GM19395 (cell line): ENCODE measurements at regions not wholly inside any gene's neighbourhood (a gene's known extent, or its start where the extent isn't known, plus 50 kb on each side); places are given as distances from the start of the nearest gene placed in this dataset.
A peak's percentile ranks its signal among the peaks of the same experiment; 100 is the strongest.

Experiments used
- ATAC-seq: cut with Tn5 transposase; IDR thresholded peaks from one replicate; pipeline ENCODE4 v1.9.1; 2021; ENCODE audit warnings: mild to moderate bottlenecking, moderate library complexity; ENCODE audit not compliant: unreplicated experiment

- no peak for ATAC-seq
Measured at GRCh38 chr3:18051306-18051705, 308.9 kb upstream of the TBC1D5 start.

DNA sequence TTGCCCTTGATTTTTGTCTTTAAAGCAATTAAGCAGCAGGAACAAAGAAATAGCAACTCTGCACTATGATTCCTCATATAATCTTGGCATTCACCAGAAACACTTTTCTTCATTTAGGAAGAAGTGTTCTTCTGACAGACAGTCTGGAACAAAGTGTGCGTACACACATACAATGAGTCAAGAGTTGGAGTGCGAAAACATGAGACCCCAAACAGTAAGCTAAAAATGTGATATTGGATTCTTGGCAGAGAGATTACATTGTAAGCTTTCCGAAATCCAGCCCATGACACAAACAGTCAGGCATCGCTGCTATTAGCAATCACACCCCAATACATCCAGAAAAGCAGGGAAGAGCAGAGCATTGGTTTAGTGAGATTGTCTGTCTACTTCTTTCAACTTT lies 306.7 kb upstream of the TBC1D5 start:
- ATAC-seq, result no peak

GRCh38 chr3:18047052-18047451 lies 304.6 kb upstream of the TBC1D5 start:
- ATAC-seq, result no peak

- no peak for ATAC-seq
Measured at GRCh38 chr3:18046131-18046915, 303.9 kb upstream of the TBC1D5 start.

DNA sequence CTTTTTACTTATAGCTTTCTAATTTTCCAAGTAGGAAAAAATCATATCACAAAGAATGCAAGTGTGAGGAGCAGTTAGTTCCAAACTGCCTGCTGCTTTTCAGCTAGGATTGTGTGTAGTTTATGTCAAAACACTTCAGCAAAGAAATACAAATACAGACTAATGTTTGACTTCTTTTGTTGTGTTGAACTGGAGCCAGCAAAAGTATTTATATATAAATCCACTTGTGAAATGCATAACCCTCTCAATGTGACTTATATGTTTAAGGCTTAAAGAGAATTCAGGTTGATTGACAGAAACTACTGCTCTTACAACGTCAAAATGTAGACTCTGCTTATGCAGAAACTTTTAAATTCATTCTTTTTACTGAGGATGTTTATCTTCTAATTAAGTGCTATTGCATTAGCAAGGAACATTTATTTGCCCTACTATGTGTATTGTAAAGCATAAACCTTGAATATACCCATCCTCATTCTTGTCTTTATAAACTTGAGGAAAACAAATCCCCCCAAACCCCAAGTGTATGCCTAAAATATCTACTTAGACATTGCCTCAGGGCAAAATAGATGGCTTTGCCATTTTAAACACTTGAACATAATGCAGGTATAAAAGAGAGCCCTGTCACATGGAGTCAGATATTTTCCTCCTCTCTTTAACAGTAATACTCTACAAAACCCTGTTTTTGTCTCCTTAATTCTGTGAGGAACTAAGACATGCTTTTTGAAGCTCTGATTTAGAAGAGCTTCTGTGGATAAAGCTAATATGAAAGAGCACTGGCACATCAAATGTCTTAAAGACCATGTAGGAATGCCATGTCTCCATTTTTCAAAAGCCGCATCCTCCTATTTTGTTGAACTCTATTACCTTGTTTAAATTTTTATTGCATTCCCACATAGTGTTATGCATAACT lies 302.8 kb upstream of the TBC1D5 start:
- ATAC-seq, result no peak

GRCh38 chr3:18044191-18044590 lies 301.8 kb upstream of the TBC1D5 start:
- ATAC-seq, result no peak

GRCh38 chr3:18036450-18036815 lies 294.0 kb upstream of the TBC1D5 start:
- ATAC-seq, result no peak

GRCh38 chr3:18035641-18036449 lies 293.4 kb upstream of the TBC1D5 start:
- no peak for ATAC-seq

GRCh38 chr3:18033581-18034108 lies 291.2 kb upstream of the TBC1D5 start:
- no peak for ATAC-seq

DNA sequence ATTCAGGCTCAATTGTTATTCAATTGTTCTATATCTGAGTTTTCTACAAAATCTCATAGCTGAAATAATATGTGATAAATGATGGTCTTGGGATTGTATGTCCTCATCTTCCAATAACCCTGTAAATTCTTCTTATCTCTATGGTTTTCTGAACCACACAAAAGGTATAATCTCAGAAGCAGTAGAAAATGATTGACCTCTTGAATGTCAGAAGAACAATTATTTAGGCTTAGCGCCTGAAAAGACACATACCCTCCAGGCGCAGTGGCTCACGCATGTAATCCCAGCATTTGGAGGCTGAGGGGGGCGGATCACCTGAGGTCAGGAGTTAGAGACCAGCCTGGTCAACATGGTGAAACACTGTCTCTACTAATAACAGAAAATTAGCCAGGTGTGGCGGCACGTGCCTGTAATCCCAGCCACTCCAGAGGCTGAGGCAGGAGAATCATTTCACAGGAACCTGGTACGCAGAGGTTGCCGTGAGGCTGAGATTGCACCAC lies 288.0 kb upstream of the TBC1D5 start:
- no peak for ATAC-seq

DNA sequence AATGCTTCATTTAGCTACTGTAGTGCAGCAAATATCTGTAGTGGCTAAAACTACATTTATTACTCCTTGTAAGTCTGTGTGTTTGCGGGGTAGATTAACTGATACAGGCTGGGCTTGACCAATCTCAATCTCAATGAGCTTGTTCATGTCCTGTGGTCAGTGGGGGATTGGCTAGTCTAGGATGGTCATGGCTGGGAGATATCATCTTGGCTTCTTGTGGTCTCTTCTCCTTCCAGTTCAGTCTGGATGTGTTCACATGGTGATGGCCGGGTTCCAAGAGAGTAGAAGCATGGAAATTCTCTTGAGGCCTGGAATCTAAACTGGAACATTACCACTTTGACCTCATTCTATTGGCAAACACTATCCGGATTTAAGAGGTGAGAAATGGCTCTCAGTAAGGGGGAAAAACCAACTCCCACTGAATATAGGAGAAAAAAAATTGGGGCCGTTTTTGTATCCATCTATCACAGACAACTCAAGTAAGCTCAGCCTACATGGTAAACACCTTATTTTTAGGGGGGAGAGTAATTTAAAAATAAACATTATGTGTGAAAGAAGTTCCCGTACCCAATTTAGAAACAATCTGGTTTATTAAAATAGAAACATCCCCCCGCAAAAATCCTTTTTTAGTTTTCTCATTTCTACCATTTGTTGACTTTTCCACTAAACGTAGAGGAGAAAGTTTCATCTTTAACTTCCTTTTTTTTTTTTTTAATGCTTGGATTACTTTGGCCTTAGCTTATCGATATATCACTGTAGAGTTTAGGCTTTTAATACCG lies 284.9 kb upstream of the TBC1D5 start:
- ATAC-seq, result no peak

DNA sequence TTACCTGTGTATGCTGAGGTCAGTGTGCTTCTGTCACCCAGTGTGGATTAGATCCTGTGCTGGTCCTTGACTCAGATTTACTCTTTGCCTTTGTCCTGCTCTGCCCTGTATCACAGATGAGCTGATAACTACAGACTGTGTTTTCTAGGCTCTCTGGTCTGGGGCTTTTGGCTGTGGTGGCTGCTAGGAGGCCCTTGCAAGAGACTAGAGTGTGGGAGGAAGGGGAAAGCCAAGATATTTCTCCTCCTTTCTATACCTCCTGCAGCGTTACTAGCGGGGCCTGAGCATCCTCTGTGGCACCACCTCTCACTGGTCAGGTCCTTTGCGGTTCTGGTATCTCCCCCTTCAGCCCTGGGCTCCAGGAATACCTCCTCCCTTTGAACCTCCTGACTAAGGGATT lies 282.3 kb upstream of the TBC1D5 start:
- ATAC-seq, result peak; percentile 45

DNA sequence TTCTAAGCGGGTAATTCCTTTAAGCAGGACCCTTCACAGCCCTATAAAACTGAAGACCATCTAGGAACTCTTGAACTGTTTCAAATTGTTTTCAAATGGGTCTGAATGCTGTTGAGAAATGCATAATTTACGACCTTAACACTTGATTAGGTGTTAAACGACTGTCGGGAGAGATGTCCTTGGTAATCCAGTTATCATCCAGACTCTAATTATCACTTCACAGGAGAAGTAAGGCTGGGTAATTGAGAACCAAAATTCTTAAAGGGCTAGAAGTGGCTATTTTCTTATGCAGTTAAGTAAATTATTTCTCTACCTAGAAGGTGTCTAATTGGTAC lies 276.7 kb upstream of the TBC1D5 start:
- no peak for ATAC-seq

- no peak for ATAC-seq
Measured at GRCh38 chr3:18018491-18019160, 276.2 kb upstream of the TBC1D5 start.

DNA sequence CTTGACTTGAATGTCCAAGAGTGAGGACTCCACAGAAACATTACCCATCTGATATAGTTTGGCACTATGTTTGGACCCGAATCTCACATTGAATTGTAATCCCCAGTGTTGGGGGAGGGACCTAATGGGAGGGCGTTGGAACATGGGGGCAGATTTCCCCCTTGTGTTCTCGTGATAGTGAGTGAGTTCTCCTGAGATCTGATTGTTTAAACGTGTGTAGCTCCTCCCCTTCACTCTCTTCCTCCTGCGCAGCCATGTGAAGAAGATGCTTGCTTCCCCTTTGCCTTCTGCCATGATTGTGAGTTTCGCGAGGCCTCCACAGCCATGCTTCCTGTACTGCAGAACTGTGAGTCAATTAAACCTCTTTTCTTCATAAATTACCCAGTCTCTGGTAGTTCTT lies 273.9 kb upstream of the TBC1D5 start:
- no peak for ATAC-seq

- no peak for ATAC-seq
Measured at GRCh38 chr3:18012933-18013332, 270.5 kb upstream of the TBC1D5 start.

DNA sequence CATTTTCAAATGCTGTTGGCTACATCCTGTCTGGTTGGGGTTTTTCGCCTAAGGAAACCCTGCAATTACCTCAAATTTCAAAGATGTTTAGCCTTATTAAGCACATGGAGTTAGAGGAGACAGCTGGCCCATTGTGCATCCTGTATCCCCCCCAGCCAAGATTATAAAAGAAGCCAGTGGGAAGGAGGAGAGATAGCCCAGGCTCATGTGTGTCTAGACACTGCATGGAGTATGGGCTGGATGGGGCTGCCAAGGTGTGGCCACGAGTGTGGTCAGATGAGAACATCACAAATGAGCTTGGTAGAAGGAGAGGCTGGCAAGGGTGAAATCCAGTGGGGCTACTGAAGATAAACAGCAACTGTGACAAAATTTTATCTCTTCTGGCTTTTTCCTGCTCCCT lies 270.0 kb upstream of the TBC1D5 start:
- no peak for ATAC-seq

DNA sequence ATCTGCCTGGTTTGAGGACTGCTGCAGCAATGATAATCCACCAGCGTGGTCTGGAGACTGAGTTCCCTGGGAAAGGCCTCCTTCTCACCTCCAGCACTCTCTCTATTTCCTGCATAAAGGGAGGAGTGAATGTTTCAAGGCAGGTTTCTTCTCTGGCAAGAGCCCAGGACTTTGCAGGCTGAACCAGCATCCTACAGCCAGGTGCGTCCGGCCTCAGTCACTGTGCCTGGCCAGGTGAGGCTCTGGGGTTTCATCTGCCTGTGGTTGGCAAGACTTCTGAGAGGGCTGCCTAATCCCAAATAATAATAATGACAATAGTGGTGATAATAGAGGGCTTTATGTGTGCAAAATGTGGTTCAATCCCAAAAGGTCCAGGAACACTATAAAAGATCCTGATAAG lies 269.0 kb upstream of the TBC1D5 start:
- no peak for ATAC-seq

- ATAC-seq, result no peak
Measured at GRCh38 chr3:18010001-18010400, 267.6 kb upstream of the TBC1D5 start.
